Epithelial cell of esophagus (primary cell): ENCODE measurements at regions not wholly inside any gene's neighbourhood (a gene's known extent, or its start where the extent isn't known, plus 50 kb on each side); places are given as distances from the start of the nearest gene placed in this dataset.

Experiments
- DNase-seq: peaks from one replicate; pipeline ENCODE4 v3.0.0; 2010; ENCODE audit warnings: low read depth
- H3K4me3 ChIP-seq: 2 replicates; pipeline ENCODE4 v1.5.1; 2011; ENCODE audit warnings: mild to moderate bottlenecking, low read length, control low read depth
- TF ChIP-seq, protein P1 (sequence below): IDR thresholded peaks from 2 replicates; pipeline ENCODE4 v1.5.1; 2011; ENCODE audit warnings: low read depth, mild to moderate bottlenecking, low read length, control low read depth, inconsistent platforms; ENCODE audit not compliant: insufficient read depth; ENCODE audit errors: missing control alignments

DNA sequence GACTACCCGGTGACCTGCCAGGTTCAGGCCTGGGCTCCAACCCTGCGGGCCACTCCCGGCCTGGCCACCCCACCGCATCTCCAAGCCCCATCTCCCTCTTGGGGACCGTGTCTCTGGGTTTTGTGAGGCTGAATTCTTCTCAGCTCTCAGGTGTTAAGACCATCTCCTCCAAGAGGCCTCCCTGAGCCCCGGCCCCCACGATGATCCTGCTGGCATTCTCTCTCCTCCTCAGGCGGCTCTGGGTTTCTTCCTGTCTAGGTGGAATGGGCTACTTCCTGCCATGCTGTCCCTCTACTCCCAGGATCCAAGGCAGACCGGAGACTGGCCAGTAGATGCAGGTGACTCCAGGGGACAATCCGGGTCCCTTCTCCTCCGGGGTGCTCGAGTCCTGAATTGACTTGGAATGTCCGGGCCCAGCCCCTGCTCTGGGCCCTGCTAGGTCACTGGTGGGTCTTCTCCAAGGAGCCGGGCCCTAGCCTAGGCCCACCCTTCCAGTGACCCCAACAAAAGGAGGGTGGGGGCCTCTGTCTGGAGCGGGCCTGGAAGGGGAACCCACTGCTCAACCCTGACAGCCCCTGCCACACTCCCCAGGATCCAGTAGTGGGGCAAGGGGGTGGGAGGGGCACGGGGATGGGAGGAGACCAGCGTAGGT lies 219.8 kb downstream of the C9orf50 start:
- no peak for DNase-seq
- no peak overlapping the region for H3K4me3 ChIP-seq
- TF ChIP-seq, protein P1, sequence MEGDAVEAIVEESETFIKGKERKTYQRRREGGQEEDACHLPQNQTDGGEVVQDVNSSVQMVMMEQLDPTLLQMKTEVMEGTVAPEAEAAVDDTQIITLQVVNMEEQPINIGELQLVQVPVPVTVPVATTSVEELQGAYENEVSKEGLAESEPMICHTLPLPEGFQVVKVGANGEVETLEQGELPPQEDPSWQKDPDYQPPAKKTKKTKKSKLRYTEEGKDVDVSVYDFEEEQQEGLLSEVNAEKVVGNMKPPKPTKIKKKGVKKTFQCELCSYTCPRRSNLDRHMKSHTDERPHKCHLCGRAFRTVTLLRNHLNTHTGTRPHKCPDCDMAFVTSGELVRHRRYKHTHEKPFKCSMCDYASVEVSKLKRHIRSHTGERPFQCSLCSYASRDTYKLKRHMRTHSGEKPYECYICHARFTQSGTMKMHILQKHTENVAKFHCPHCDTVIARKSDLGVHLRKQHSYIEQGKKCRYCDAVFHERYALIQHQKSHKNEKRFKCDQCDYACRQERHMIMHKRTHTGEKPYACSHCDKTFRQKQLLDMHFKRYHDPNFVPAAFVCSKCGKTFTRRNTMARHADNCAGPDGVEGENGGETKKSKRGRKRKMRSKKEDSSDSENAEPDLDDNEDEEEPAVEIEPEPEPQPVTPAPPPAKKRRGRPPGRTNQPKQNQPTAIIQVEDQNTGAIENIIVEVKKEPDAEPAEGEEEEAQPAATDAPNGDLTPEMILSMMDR: no peak

DNA sequence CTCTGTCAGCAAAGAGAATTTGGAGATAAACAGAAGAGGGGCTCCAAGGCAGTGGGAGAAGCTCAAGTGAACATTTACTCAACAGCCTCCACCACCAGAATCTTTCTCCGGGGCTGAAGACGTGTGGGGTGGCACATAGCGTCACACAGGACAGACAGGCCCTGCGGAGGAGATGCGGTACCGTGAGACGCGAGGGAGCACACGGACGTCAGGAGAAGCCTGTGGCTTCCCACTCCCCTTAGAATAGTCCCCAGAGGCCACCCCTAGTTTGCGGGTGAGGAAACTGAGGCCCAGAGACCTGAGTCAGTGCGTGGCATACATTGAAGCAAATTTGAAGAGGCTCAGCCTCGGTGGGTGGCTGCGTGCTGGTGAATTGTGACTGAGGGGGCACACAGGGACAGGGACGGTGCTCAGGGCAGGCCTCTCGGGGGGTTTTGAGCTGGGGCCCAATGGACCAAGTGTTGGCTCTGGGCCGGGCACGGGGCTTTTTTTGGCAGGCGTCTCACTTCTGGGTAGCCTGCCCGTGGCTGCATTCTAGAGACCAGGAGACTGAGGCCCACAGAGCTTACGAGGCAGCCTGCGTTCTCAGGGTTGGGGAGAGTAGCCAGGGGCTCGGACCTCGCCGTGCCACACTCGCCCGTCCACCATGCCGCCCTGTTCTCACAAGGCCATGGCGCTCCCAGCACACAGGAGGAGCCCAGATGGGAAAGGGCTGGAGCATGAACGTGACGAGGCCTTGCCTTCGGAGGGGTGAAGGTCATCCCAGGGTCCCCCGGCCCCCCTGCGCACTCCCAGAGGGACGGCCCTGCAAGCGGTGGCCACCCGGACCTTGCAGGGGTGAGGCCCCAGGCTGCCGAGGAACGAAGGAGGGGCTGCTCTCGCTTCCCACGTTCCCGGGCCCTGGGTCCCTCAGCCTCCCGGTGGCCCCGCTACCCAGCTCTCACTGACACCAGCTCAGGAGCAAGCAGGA lies 220.6 kb downstream of the C9orf50 start:
- H3K4me3 ChIP-seq: no peak overlapping the region
- TF ChIP-seq, protein P1: no peak
- DNase-seq: no peak

DNA sequence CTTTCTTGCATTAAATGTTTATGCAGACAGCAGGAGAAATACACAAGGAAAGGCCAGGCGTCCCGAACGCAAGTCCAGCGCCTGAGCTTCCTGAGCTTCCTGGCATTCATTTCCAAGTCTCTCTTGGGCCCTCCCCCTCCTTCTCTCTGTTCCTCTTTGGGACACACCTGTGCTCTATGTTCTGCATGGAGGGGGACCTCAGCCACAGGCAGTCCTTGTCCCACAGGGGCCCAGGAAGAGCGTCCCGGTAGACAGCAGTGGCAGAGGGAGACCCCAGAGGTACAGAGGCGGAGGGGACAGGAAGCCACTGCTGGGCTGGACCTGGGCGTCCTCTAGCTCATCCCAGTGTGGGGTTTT lies 221.3 kb downstream of the C9orf50 start:
- no peak overlapping the region for H3K4me3 ChIP-seq
- DNase-seq: no peak
- TF ChIP-seq, protein P1: no peak

DNA sequence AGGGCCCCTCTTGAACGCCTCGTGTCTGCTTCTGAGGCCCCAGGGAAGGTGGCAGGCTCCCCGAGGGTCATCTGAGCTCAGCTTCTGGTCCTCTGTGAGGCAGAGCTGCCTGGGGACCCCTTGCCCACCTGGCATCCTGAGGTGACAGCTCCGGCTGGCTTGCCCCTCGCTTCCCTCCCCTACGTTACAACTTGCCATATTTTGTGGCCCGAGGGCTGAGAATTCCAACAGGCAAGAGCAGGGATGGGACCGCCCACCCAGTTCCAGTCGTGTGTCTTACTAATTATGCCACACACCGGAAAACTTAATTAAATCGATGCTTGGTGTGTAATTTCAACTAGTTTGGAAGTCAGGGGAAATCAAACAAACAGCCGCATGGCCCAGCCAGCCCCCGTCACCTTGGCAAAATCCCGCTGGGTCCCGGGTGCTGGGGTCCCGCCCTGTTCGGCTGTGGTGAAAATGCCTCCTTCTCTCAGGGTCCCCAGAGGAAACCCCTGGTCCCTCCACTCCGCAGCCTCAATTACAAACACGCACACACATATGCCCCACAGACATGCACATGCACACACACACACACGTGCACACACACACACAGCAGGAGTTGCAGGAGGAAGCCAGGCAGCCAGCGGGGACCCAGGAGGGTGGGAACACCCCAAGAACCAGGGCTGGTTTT lies 221.0 kb upstream of the IER5L start:
- no peak overlapping the region for H3K4me3 ChIP-seq
- TF ChIP-seq, protein P1: no peak
- no peak for DNase-seq

DNA sequence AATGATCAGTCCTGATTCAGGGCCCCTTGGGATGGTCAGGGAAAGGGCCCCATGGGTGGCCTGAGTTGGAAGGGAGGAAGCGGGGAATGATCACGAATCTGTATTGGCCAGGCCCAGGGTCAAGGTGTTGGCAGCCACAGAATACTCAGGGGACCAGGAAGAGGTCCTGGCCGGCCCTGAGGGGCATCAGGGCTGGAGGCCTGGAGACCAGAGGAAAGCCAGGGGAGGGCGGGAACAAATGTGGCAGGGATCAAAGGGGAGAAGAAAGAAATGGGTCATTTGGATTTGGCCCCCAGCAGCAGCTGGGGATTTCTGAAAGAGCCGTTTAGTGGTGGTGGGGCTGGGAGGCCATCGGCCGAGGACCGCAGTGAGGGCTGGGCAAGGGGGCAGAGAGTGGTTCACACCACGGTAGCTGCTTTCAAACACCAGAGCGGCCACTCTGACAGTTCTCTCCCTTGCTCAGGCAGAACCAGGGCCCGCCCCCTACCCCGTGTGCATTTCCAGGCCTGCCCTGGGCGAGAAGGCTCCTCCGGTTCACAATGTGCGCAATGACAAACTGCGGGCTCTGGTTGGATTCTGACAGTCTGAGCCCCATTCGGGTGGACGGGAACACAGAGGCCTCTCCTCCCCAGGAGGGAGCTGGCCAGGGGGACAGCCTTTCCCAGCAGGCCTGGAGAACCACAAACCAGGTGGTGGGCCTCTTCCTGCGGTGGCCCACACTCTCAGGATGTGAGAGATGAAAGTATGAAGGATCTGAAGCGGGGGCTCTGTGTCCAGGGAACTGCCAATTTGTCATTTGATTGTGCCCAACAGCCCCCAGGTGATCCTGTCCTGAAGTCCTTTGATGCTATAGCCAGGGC lies 220.3 kb upstream of the IER5L start:
- DNase-seq: no peak
- H3K4me3 ChIP-seq: no peak overlapping the region
- TF ChIP-seq, protein P1: no peak

DNA sequence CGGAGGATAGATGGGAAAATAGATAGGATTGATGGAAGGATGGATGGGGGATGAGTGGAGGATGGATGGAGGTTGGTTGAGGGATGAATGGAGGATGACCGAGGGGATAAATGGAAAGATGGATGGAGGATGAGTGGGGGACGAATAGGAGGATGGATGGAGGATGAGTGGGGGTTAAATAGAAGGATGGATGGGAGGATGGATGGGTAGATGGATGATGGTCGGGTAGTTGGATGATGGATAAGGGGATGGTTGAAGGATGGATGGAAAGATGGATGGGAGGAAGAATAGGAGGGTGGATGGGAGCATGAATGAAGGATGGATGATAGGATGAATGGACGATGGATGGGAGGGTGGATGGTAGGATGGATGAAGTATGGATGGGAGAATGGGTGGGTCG lies 219.3 kb upstream of the IER5L start:
- no peak for DNase-seq
- H3K4me3 ChIP-seq: no peak overlapping the region
- TF ChIP-seq, protein P1: no peak
